Nephron (organoid): ENCODE measurements at regions not wholly inside any gene's neighbourhood (a gene's known extent, or its start where the extent isn't known, plus 50 kb on each side); places are given as distances from the start of the nearest gene placed in this dataset.

ENCODE experiments used
- H3K27ac Mint-ChIP-seq, 3 experiments: 2 replicates each; pipeline ENCODE4 v1.8.0; 2020; ENCODE audit warnings: mixed read lengths in 3 of 3, mild to moderate bottlenecking in 2 of 3, moderate library complexity in 1 of 3
- H3K27me3 Mint-ChIP-seq: 2 replicates; pipeline ENCODE4 v1.8.0; 2021; ENCODE audit warnings: low read depth, mild to moderate bottlenecking, moderate library complexity, mixed read lengths
- H3K36me3 Mint-ChIP-seq: 2 replicates; pipeline ENCODE4 v1.8.0; 2020; ENCODE audit warnings: low read depth, mixed read lengths
- H3K4me1 Mint-ChIP-seq: 2 replicates; pipeline ENCODE4 v1.8.0; 2020; ENCODE audit warnings: mixed read lengths
- H3K4me3 Mint-ChIP-seq, 3 experiments: 2 replicates each; pipeline ENCODE4 v1.8.0; 2020; ENCODE audit warnings: mild to moderate bottlenecking in 3 of 3, mixed read lengths in 3 of 3, moderate library complexity in 2 of 3
- H3K9me3 Mint-ChIP-seq: 2 replicates; pipeline ENCODE4 v1.8.0; 2020; ENCODE audit warnings: mixed read lengths
- CTCF ChIP-seq, 3 experiments: fragments of 200-600 bp; sonication (generic); IDR thresholded peaks; one replicate each; pipeline ENCODE4 v1.5.0; 2021; ENCODE audit warnings: antibody characterized with exemption in 3 of 3; ENCODE audit not compliant: unreplicated experiment in 3 of 3

- Mint-ChIP-seq H3K4me3 (no peak overlapping the region), H3K36me3 (no peaks in the 10 kb centered on the region), H3K9me3 (peaks cover under 1% of the 10 kb centered on the region), H3K27ac (no peak overlapping the region), H3K27me3 (no peaks in the 10 kb centered on the region), H3K4me1 (no peaks in the 10 kb centered on the region)
- TF ChIP-seq CTCF (IDR thresholded peaks at IDR 0.05; ENCODE audit: unreplicated experiment in 3 of 3): no peak
Measured at GRCh38 chr6:103885446-103885845, 974.3 kb downstream of the HACE1 start.

- no peak for TF ChIP-seq CTCF (IDR thresholded peaks at IDR 0.05; ENCODE audit: unreplicated experiment in 3 of 3)
- H3K9me3 Mint-ChIP-seq: peaks cover 12% of the 10 kb centered on the region
- H3K27me3 Mint-ChIP-seq: no peaks in the 10 kb centered on the region
- no peak overlapping the region for H3K27ac Mint-ChIP-seq
- no peaks in the 10 kb centered on the region for H3K4me1 Mint-ChIP-seq
- H3K36me3 Mint-ChIP-seq: no peaks in the 10 kb centered on the region
- H3K4me3 Mint-ChIP-seq: no peak overlapping the region
Measured at GRCh38 chr6:103879800-103880199, 979.9 kb downstream of the HACE1 start.

GRCh38 chr6:103875221-103875620 lies 984.5 kb downstream of the HACE1 start:
- Mint-ChIP-seq H3K27ac (no peak overlapping the region), H3K9me3 (peaks cover 9% of the 10 kb centered on the region), H3K27me3 (no peaks in the 10 kb centered on the region), H3K36me3 (no peaks in the 10 kb centered on the region), H3K4me1 (peaks cover 14% of the 10 kb centered on the region), H3K4me3 (no peak overlapping the region)
- no peak for TF ChIP-seq CTCF (IDR thresholded peaks at IDR 0.05; ENCODE audit: unreplicated experiment in 3 of 3)

GRCh38 chr6:103874575-103874974 lies 985.1 kb downstream of the HACE1 start:
- no peak overlapping the region for H3K4me3 Mint-ChIP-seq
- no peaks in the 10 kb centered on the region for H3K36me3 Mint-ChIP-seq
- H3K4me1 Mint-ChIP-seq: peaks cover 14% of the 10 kb centered on the region
- TF ChIP-seq CTCF (IDR thresholded peaks at IDR 0.05; ENCODE audit: unreplicated experiment in 3 of 3): no peak
- no peaks in the 10 kb centered on the region for H3K27me3 Mint-ChIP-seq
- H3K27ac Mint-ChIP-seq: no peak overlapping the region
- peaks cover 4% of the 10 kb centered on the region for H3K9me3 Mint-ChIP-seq

- H3K4me1 Mint-ChIP-seq: peaks cover 14% of the 10 kb centered on the region
- H3K9me3 Mint-ChIP-seq: no peaks in the 10 kb centered on the region
- H3K27me3 Mint-ChIP-seq: no peaks in the 10 kb centered on the region
- no peaks in the 10 kb centered on the region for H3K36me3 Mint-ChIP-seq
- H3K4me3 Mint-ChIP-seq: no peak overlapping the region
- TF ChIP-seq CTCF (IDR thresholded peaks at IDR 0.05; ENCODE audit: unreplicated experiment in 3 of 3): no peak
- H3K27ac Mint-ChIP-seq: no peak overlapping the region
Measured at GRCh38 chr6:103872678-103873077, 987.0 kb downstream of the HACE1 start.

- Mint-ChIP-seq H3K27me3 (no peaks in the 10 kb centered on the region), H3K27ac (no peak overlapping the region), H3K9me3 (no peaks in the 10 kb centered on the region), H3K4me1 (peaks cover 14% of the 10 kb centered on the region), H3K4me3 (no peak overlapping the region), H3K36me3 (no peaks in the 10 kb centered on the region)
- TF ChIP-seq CTCF (IDR thresholded peaks at IDR 0.05; ENCODE audit: unreplicated experiment in 3 of 3): no peak
Measured at GRCh38 chr6:103872233-103872632, 987.5 kb downstream of the HACE1 start.
